HFF-Myc (cell line): ENCODE measurements at regions not wholly inside any gene's neighbourhood (a gene's known extent, or its start where the extent isn't known, plus 50 kb on each side); places are given as distances from the start of the nearest gene placed in this dataset.

Experiments
- DNase-seq: peaks from one replicate; pipeline ENCODE4 v3.0.0-alpha.2; 2011; ENCODE audit warnings: low read depth; ENCODE audit errors: extremely low read depth
- H3K4me3 ChIP-seq: replicated peaks from 2 replicates; pipeline ENCODE4 v1.5.1; 2011; ENCODE audit warnings: low read depth, mild to moderate bottlenecking, control low read depth, low read length
- CTCF ChIP-seq: IDR thresholded peaks from 2 replicates; pipeline ENCODE4 v1.5.1; 2012; ENCODE audit warnings: mild to moderate bottlenecking, low read depth, low read length, control low read depth; ENCODE audit errors: missing control alignments

GRCh38 chr15:69522361-69522760 lies 69.7 kb downstream of the RPLP1 start:
- DNase-seq, result no peak
- H3K4me3 ChIP-seq, result no peak overlapping the region
- TF ChIP-seq CTCF, result no peak

- peak; percentile 84 for TF ChIP-seq CTCF
- peak; percentile 21 for DNase-seq
- H3K4me3 ChIP-seq, result no peak overlapping the region
Measured at GRCh38 chr15:69523010-69524001, 70.7 kb downstream of the RPLP1 start.

- no peak overlapping the region for H3K4me3 ChIP-seq
- DNase-seq, result no peak
- no peak for TF ChIP-seq CTCF
Measured at GRCh38 chr15:69524296-69524695, 71.7 kb downstream of the RPLP1 start.

GRCh38 chr15:69524814-69525213 lies 72.2 kb downstream of the RPLP1 start:
- DNase-seq, result no peak
- no peak overlapping the region for H3K4me3 ChIP-seq
- no peak for TF ChIP-seq CTCF

- TF ChIP-seq CTCF, result no peak
- DNase-seq, result no peak
- H3K4me3 ChIP-seq, result no peak overlapping the region
Measured at GRCh38 chr15:69525543-69525942, 72.9 kb downstream of the RPLP1 start.

- no peak for TF ChIP-seq CTCF
- H3K4me3 ChIP-seq, result no peak overlapping the region
Measured at GRCh38 chr15:69526081-69527061, 73.8 kb downstream of the RPLP1 start.

More at GRCh38 chr15:69526081-69527061, 73.8 kb downstream of the RPLP1 start:
- DNase-seq, result no peak
